ENCODE measurements at regions not wholly inside any gene's neighbourhood (a gene's known extent, or its start where the extent isn't known, plus 50 kb on each side); places are given as distances from the start of the nearest gene placed in this dataset.

GRCh38 chr5:86837610-86838009 lies 219.9 kb downstream of the COX7C start:
- H3K4me1 ChIP-seq (ENCODE audit: control insufficient read depth, extremely low read depth, insufficient read depth, low read length) = no peaks in the 10 kb centered on the region
- H3K79me2 ChIP-seq (ENCODE audit: control insufficient read depth, insufficient read depth, low read length) = no peaks in the 10 kb centered on the region
- DNase-seq (ENCODE audit: low read depth in 2 of 2) = peak; percentile 2 to 36
- no peak overlapping the region for H3K4me2 ChIP-seq (ENCODE audit: extremely low read depth, insufficient read depth, low read length)
- TF ChIP-seq CTCF (conservative IDR thresholded peaks at IDR 0.05 in 1 of 2, IDR thresholded peaks at IDR 0.05 in 1 of 2; ENCODE audit: low read depth in 1 of 2, low read length in 2 of 2) (no peak), EZH2 (IDR thresholded peaks at IDR 0.05; ENCODE audit: low read length, missing control alignments) (no peak)
- no peak overlapping the region for H3K4me3 ChIP-seq (replicated peaks in 1 of 4; ENCODE audit: control extremely low read depth in 1 of 4, insufficient read depth in 1 of 4, low read depth in 3 of 4, low read length in 4 of 4)
- H3K27me3 ChIP-seq (ENCODE audit: control insufficient read depth, insufficient read depth, low read length) = no peaks in the 10 kb centered on the region
- no peak overlapping the region for H2AFZ ChIP-seq (ENCODE audit: low read length)
- no peaks in the 10 kb centered on the region for H3K9me3 ChIP-seq (ENCODE audit: control insufficient read depth, insufficient read depth, low read depth, low read length)
- H4K20me1 ChIP-seq (ENCODE audit: control insufficient read depth, extremely low read depth, insufficient read depth, low read length) = no peaks in the 10 kb centered on the region
- no peak overlapping the region for H3K27ac ChIP-seq (ENCODE audit: insufficient read depth, low read length)
- no peak overlapping the region for H3K9ac ChIP-seq (ENCODE audit: insufficient read depth, low read length)
- no peaks in the 10 kb centered on the region for H3K36me3 ChIP-seq (ENCODE audit: control insufficient read depth, insufficient read depth, low read length)

DNA sequence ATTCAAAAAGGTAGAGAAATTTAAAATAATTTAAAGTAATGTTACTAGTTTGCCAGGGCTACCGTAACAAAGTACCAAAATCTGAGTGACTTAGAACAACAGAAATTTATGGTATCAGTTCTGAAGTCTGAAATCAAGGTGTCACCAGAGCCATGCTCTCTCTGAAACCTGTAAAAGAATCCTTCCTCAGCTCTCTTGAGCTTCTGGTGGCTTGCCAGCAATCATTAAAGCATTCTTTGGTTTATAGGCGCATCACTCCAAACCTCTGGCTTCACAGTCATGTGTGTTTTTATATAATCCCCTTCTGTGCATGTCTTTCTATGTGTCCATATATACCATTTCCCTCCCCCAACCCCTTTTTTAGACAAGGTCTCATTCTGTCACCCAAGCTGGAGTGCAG lies 220.3 kb downstream of the COX7C start:
- Histone ChIP-seq H3K4me1 (ENCODE audit: control insufficient read depth, extremely low read depth, insufficient read depth, low read length) (no peaks in the 10 kb centered on the region), H3K9me3 (ENCODE audit: control insufficient read depth, insufficient read depth, low read depth, low read length) (no peaks in the 10 kb centered on the region), H4K20me1 (ENCODE audit: control insufficient read depth, extremely low read depth, insufficient read depth, low read length) (no peaks in the 10 kb centered on the region), H3K27ac (ENCODE audit: insufficient read depth, low read length) (no peak overlapping the region), H2AFZ (ENCODE audit: low read length) (no peak overlapping the region), H3K79me2 (ENCODE audit: control insufficient read depth, insufficient read depth, low read length) (no peaks in the 10 kb centered on the region), H3K4me3 (replicated peaks in 1 of 4; ENCODE audit: control extremely low read depth in 1 of 4, insufficient read depth in 1 of 4, low read depth in 3 of 4, low read length in 4 of 4) (no peak overlapping the region), H3K36me3 (ENCODE audit: control insufficient read depth, insufficient read depth, low read length) (no peaks in the 10 kb centered on the region), H3K9ac (ENCODE audit: insufficient read depth, low read length) (no peak overlapping the region), H3K27me3 (ENCODE audit: control insufficient read depth, insufficient read depth, low read length) (no peaks in the 10 kb centered on the region), H3K4me2 (ENCODE audit: extremely low read depth, insufficient read depth, low read length) (no peak overlapping the region)
- peak in 1 of 2 donors; percentile 11 for DNase-seq (ENCODE audit: low read depth in 2 of 2)
- TF ChIP-seq EZH2 (IDR thresholded peaks at IDR 0.05; ENCODE audit: low read length, missing control alignments) (no peak), CTCF (conservative IDR thresholded peaks at IDR 0.05 in 1 of 2, IDR thresholded peaks at IDR 0.05 in 1 of 2; ENCODE audit: low read depth in 1 of 2, low read length in 2 of 2) (no peak)

- no peaks in the 10 kb centered on the region for H3K27me3 ChIP-seq (ENCODE audit: control insufficient read depth, insufficient read depth, low read length)
- H3K9me3 ChIP-seq (ENCODE audit: control insufficient read depth, insufficient read depth, low read depth, low read length) = no peaks in the 10 kb centered on the region
- no peak overlapping the region for H2AFZ ChIP-seq (ENCODE audit: low read length)
- no peak for DNase-seq (ENCODE audit: low read depth in 2 of 2)
- no peak overlapping the region for H3K27ac ChIP-seq (ENCODE audit: insufficient read depth, low read length)
- H3K4me1 ChIP-seq (ENCODE audit: control insufficient read depth, extremely low read depth, insufficient read depth, low read length) = no peaks in the 10 kb centered on the region
- no peaks in the 10 kb centered on the region for H4K20me1 ChIP-seq (ENCODE audit: control insufficient read depth, extremely low read depth, insufficient read depth, low read length)
- TF ChIP-seq EZH2 (IDR thresholded peaks at IDR 0.05; ENCODE audit: low read length, missing control alignments) = no peak
- H3K4me3 ChIP-seq (replicated peaks in 1 of 4; ENCODE audit: control extremely low read depth in 1 of 4, insufficient read depth in 1 of 4, low read depth in 3 of 4, low read length in 4 of 4) = no peak overlapping the region
- no peak overlapping the region for H3K9ac ChIP-seq (ENCODE audit: insufficient read depth, low read length)
- no peak overlapping the region for H3K4me2 ChIP-seq (ENCODE audit: extremely low read depth, insufficient read depth, low read length)
- H3K36me3 ChIP-seq (ENCODE audit: control insufficient read depth, insufficient read depth, low read length) = no peaks in the 10 kb centered on the region
- H3K79me2 ChIP-seq (ENCODE audit: control insufficient read depth, insufficient read depth, low read length) = no peaks in the 10 kb centered on the region
Measured at GRCh38 chr5:86841000-86841644, 223.4 kb downstream of the COX7C start.
